ENCODE measurements at regions not wholly inside any gene's neighbourhood (a gene's known extent, or its start where the extent isn't known, plus 50 kb on each side); places are given as distances from the start of the nearest gene placed in this dataset.

- Histone ChIP-seq H3K14ac (ENCODE audit: low read length) (no peak overlapping the region), H3K4me2 (ENCODE audit: low read length) (no peak overlapping the region), H4K12ac (ENCODE audit: low read depth, low read length) (no peak overlapping the region), H4K91ac (ENCODE audit: low read depth, low read length) (no peak overlapping the region), H3K23ac (ENCODE audit: low read length) (no peak overlapping the region), H3K4me1 (ENCODE audit: control insufficient read depth in 1 of 2, insufficient read depth in 2 of 2, low read length in 2 of 2) (peaks cover 5 to 7% of the 10 kb centered on the region in 2 experiments), H2AFZ (ENCODE audit: insufficient read depth, low read length, poor library complexity) (no peak overlapping the region), H3K4me3 (ENCODE audit: low read depth, low read length) (no peak overlapping the region), H3K18ac (ENCODE audit: low read length) (no peak overlapping the region), H3K4ac (ENCODE audit: low read depth, low read length) (no peak overlapping the region), H3K36me3 (ENCODE audit: control insufficient read depth in 1 of 2, insufficient read depth in 2 of 2, low read length in 2 of 2) (no peaks in the 10 kb centered on the region), H2BK5ac (ENCODE audit: low read depth, low read length, poor library complexity) (no peak overlapping the region), H3K27me3 (ENCODE audit: insufficient read depth, low read length) (no peaks in the 10 kb centered on the region), H2AK5ac (ENCODE audit: low read length) (no peak overlapping the region), H3K27ac (ENCODE audit: low read depth, low read length) (no peak overlapping the region), H2BK12ac (ENCODE audit: low read length) (no peak overlapping the region), H3K9me3 (ENCODE audit: insufficient read depth, low read depth, low read length) (no peaks in the 10 kb centered on the region), H2BK120ac (ENCODE audit: insufficient read depth, low read length, poor library complexity) (no peak overlapping the region), H3K79me2 (ENCODE audit: control insufficient read depth, insufficient read depth, low read length, poor library complexity) (no peaks in the 10 kb centered on the region), H4K8ac (ENCODE audit: low read depth, low read length) (no peak overlapping the region), H3K9ac (ENCODE audit: low read length) (no peak overlapping the region), H3K79me1 (ENCODE audit: low read length) (no peaks in the 10 kb centered on the region)
- DNase-seq = no peak
Observed at GRCh38 chr17:55655777-55656176, 66.9 kb downstream of the TMEM100 start.

GRCh38 chr17:55654821-55655220 lies 67.8 kb downstream of the TMEM100 start:
- H4K91ac ChIP-seq (ENCODE audit: low read depth, low read length) = no peak overlapping the region
- H2BK5ac ChIP-seq (ENCODE audit: low read depth, low read length, poor library complexity) = no peak overlapping the region
- no peak overlapping the region for H3K14ac ChIP-seq (ENCODE audit: low read length)
- H3K4me2 ChIP-seq (ENCODE audit: low read length) = no peak overlapping the region
- peaks cover 2 to 5% of the 10 kb centered on the region in 2 experiments for H3K4me1 ChIP-seq (ENCODE audit: control insufficient read depth in 1 of 2, insufficient read depth in 2 of 2, low read length in 2 of 2)
- no peaks in the 10 kb centered on the region for H3K79me1 ChIP-seq (ENCODE audit: low read length)
- no peak overlapping the region for H4K12ac ChIP-seq (ENCODE audit: low read depth, low read length)
- H3K27me3 ChIP-seq (ENCODE audit: insufficient read depth, low read length) = no peaks in the 10 kb centered on the region
- no peaks in the 10 kb centered on the region for H3K9me3 ChIP-seq (ENCODE audit: insufficient read depth, low read depth, low read length)
- no peak overlapping the region for H3K23ac ChIP-seq (ENCODE audit: low read length)
- H2AFZ ChIP-seq (ENCODE audit: insufficient read depth, low read length, poor library complexity) = no peak overlapping the region
- WGBS (ENCODE audit: extremely low coverage, insufficient coverage, insufficient read length) = no CpG with 5 or more reads among the region's 5 CpGs
- H2BK12ac ChIP-seq (ENCODE audit: low read length) = no peak overlapping the region
- H3K79me2 ChIP-seq (ENCODE audit: control insufficient read depth, insufficient read depth, low read length, poor library complexity) = no peaks in the 10 kb centered on the region
- H2BK120ac ChIP-seq (ENCODE audit: insufficient read depth, low read length, poor library complexity) = no peak overlapping the region
- H3K4me3 ChIP-seq (ENCODE audit: low read depth, low read length) = no peak overlapping the region
- no peak for DNase-seq
- H3K4ac ChIP-seq (ENCODE audit: low read depth, low read length) = no peak overlapping the region
- H3K18ac ChIP-seq (ENCODE audit: low read length) = no peak overlapping the region
- no peak overlapping the region for H3K27ac ChIP-seq (ENCODE audit: low read depth, low read length)
- H3K36me3 ChIP-seq (ENCODE audit: control insufficient read depth in 1 of 2, insufficient read depth in 2 of 2, low read length in 2 of 2) = no peaks in the 10 kb centered on the region
- H3K9ac ChIP-seq (ENCODE audit: low read length) = no peak overlapping the region
- H2AK5ac ChIP-seq (ENCODE audit: low read length) = no peak overlapping the region
- no peak overlapping the region for H4K8ac ChIP-seq (ENCODE audit: low read depth, low read length)

- no peak for DNase-seq
- Histone ChIP-seq H2BK12ac (ENCODE audit: low read length) (no peak overlapping the region), H3K27ac (ENCODE audit: low read depth, low read length) (no peak overlapping the region), H2BK120ac (ENCODE audit: insufficient read depth, low read length, poor library complexity) (no peak overlapping the region), H3K9ac (ENCODE audit: low read length) (no peak overlapping the region), H3K79me2 (ENCODE audit: control insufficient read depth, insufficient read depth, low read length, poor library complexity) (no peaks in the 10 kb centered on the region), H2AFZ (ENCODE audit: insufficient read depth, low read length, poor library complexity) (no peak overlapping the region), H4K8ac (ENCODE audit: low read depth, low read length) (no peak overlapping the region), H3K14ac (ENCODE audit: low read length) (no peak overlapping the region), H3K79me1 (ENCODE audit: low read length) (no peaks in the 10 kb centered on the region), H4K91ac (ENCODE audit: low read depth, low read length) (no peak overlapping the region), H2BK5ac (ENCODE audit: low read depth, low read length, poor library complexity) (no peak overlapping the region), H3K18ac (ENCODE audit: low read length) (no peak overlapping the region), H2AK5ac (ENCODE audit: low read length) (no peak overlapping the region), H3K23ac (ENCODE audit: low read length) (no peak overlapping the region), H3K36me3 (ENCODE audit: control insufficient read depth in 1 of 2, insufficient read depth in 2 of 2, low read length in 2 of 2) (no peaks in the 10 kb centered on the region), H3K9me3 (ENCODE audit: insufficient read depth, low read depth, low read length) (no peaks in the 10 kb centered on the region), H3K4ac (ENCODE audit: low read depth, low read length) (no peak overlapping the region), H3K4me2 (ENCODE audit: low read length) (no peak overlapping the region), H3K27me3 (ENCODE audit: insufficient read depth, low read length) (no peaks in the 10 kb centered on the region), H4K12ac (ENCODE audit: low read depth, low read length) (no peak overlapping the region), H3K4me1 (ENCODE audit: control insufficient read depth in 1 of 2, insufficient read depth in 2 of 2, low read length in 2 of 2) (peaks cover 2 to 5% of the 10 kb centered on the region in 2 experiments), H3K4me3 (ENCODE audit: low read depth, low read length) (no peak overlapping the region)
- no CpG with 5 or more reads among the region's 2 CpGs for WGBS (ENCODE audit: extremely low coverage, insufficient coverage, insufficient read length)
Observed at GRCh38 chr17:55654022-55654421, 68.6 kb downstream of the TMEM100 start.

- no peak overlapping the region for H4K12ac ChIP-seq (ENCODE audit: low read depth, low read length)
- H3K18ac ChIP-seq (ENCODE audit: low read length) = no peak overlapping the region
- no peak overlapping the region for H2AK5ac ChIP-seq (ENCODE audit: low read length)
- no peak overlapping the region for H3K4ac ChIP-seq (ENCODE audit: low read depth, low read length)
- no peaks in the 10 kb centered on the region for H3K9me3 ChIP-seq (ENCODE audit: insufficient read depth, low read depth, low read length)
- no peak overlapping the region for H3K4me3 ChIP-seq (ENCODE audit: low read depth, low read length)
- no peak overlapping the region for H2BK12ac ChIP-seq (ENCODE audit: low read length)
- H3K9ac ChIP-seq (ENCODE audit: low read length) = no peak overlapping the region
- H3K14ac ChIP-seq (ENCODE audit: low read length) = no peak overlapping the region
- peaks cover 2 to 5% of the 10 kb centered on the region in 2 experiments for H3K4me1 ChIP-seq (ENCODE audit: control insufficient read depth in 1 of 2, insufficient read depth in 2 of 2, low read length in 2 of 2)
- H3K27me3 ChIP-seq (ENCODE audit: insufficient read depth, low read length) = no peaks in the 10 kb centered on the region
- H3K79me1 ChIP-seq (ENCODE audit: low read length) = no peaks in the 10 kb centered on the region
- H3K4me2 ChIP-seq (ENCODE audit: low read length) = no peak overlapping the region
- H4K8ac ChIP-seq (ENCODE audit: low read depth, low read length) = no peak overlapping the region
- H3K27ac ChIP-seq (ENCODE audit: low read depth, low read length) = no peak overlapping the region
- no peak overlapping the region for H2BK120ac ChIP-seq (ENCODE audit: insufficient read depth, low read length, poor library complexity)
- WGBS (ENCODE audit: extremely low coverage, insufficient coverage, insufficient read length) = no CpG with 5 or more reads among the region's 2 CpGs
- H3K79me2 ChIP-seq (ENCODE audit: control insufficient read depth, insufficient read depth, low read length, poor library complexity) = no peaks in the 10 kb centered on the region
- H4K91ac ChIP-seq (ENCODE audit: low read depth, low read length) = no peak overlapping the region
- no peak overlapping the region for H2BK5ac ChIP-seq (ENCODE audit: low read depth, low read length, poor library complexity)
- H2AFZ ChIP-seq (ENCODE audit: insufficient read depth, low read length, poor library complexity) = no peak overlapping the region
- no peak for DNase-seq
- no peaks in the 10 kb centered on the region for H3K36me3 ChIP-seq (ENCODE audit: control insufficient read depth in 1 of 2, insufficient read depth in 2 of 2, low read length in 2 of 2)
- H3K23ac ChIP-seq (ENCODE audit: low read length) = no peak overlapping the region
Observed at GRCh38 chr17:55652825-55653224, 69.8 kb downstream of the TMEM100 start.
